ENCODE measurements at regions not wholly inside any gene's neighbourhood (a gene's known extent, or its start where the extent isn't known, plus 50 kb on each side); places are given as distances from the start of the nearest gene placed in this dataset.

DNA sequence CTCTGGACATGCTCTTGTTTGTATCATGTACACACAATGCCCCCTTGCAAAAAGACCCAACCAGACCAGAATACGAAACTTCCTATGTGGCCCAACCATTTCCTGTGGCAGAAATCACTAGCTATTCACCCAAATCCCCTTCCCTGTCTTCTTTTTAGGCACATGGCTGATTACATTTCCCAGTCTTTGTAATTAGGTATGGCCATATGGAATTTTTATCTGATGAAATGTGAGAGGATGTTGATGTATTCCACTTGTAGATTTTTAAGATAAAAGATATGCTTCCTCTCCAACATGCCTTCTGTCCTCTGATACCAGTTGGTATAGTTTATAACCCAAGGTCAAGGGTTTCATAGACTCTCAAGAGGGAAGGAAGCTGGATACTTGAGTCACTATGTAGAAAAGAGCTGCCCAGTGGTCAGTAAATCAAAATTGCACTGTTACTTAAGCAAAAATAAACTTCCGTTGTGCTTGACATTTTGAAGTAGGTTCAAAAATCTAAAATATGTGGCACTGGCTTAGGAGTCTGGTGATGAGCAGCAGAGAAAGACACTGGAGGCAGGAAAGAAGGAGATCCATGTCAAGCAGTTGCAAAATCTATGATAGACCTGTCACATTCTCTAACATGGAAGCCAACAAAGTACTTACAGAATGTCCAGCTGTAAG lies 297.4 kb downstream of the SMAD2 start:
- Histone ChIP-seq H3K79me2 (ENCODE audit: insufficient read depth, low read length) (no peaks in the 10 kb centered on the region), H3K4me1 (ENCODE audit: insufficient read depth, low read length) (no peaks in the 10 kb centered on the region), H3K9me3 (ENCODE audit: insufficient read depth, low read depth, low read length) (no peaks in the 10 kb centered on the region), H3K36me3 (ENCODE audit: insufficient read depth, low read length) (no peaks in the 10 kb centered on the region), H3K27me3 (ENCODE audit: insufficient read depth, low read length) (no peaks in the 10 kb centered on the region), H3K9ac (ENCODE audit: low read length) (no peak overlapping the region), H2AFZ (ENCODE audit: low read depth, low read length) (no peak overlapping the region), H3K4me2 (ENCODE audit: low read length) (no peak overlapping the region), H4K20me1 (ENCODE audit: insufficient read depth, low read length) (no peaks in the 10 kb centered on the region), H3K4me3 (ENCODE audit: insufficient read depth, low read depth, low read length) (no peak overlapping the region), H3K27ac (ENCODE audit: low read depth, low read length) (no peak overlapping the region)
- Mint-ChIP-seq H3K27ac (ENCODE audit: unreplicated experiment) (no peak overlapping the region), H3K9me3 (ENCODE audit: unreplicated experiment) (peaks cover 4% of the 10 kb centered on the region), H3K4me1 (ENCODE audit: low read depth, unreplicated experiment) (no peaks in the 10 kb centered on the region), H3K36me3 (ENCODE audit: low read depth, unreplicated experiment) (no peaks in the 10 kb centered on the region), H3K4me3 (ENCODE audit: unreplicated experiment) (no peak overlapping the region), H3K27me3 (ENCODE audit: low read depth, unreplicated experiment) (peaks cover 32% of the 10 kb centered on the region)
- no peak for TF ChIP-seq EZH2 (IDR thresholded peaks at IDR 0.05; ENCODE audit: insufficient read depth, low read length)
- TF ChIP-seq, protein P1, sequence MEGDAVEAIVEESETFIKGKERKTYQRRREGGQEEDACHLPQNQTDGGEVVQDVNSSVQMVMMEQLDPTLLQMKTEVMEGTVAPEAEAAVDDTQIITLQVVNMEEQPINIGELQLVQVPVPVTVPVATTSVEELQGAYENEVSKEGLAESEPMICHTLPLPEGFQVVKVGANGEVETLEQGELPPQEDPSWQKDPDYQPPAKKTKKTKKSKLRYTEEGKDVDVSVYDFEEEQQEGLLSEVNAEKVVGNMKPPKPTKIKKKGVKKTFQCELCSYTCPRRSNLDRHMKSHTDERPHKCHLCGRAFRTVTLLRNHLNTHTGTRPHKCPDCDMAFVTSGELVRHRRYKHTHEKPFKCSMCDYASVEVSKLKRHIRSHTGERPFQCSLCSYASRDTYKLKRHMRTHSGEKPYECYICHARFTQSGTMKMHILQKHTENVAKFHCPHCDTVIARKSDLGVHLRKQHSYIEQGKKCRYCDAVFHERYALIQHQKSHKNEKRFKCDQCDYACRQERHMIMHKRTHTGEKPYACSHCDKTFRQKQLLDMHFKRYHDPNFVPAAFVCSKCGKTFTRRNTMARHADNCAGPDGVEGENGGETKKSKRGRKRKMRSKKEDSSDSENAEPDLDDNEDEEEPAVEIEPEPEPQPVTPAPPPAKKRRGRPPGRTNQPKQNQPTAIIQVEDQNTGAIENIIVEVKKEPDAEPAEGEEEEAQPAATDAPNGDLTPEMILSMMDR (IDR thresholded peaks at IDR 0.05; ENCODE audit: insufficient read depth, low read depth, low read length) = no peak
- FAIRE-seq (no peak), DNase-seq (ENCODE audit: low read depth) (no peak)

DNA sequence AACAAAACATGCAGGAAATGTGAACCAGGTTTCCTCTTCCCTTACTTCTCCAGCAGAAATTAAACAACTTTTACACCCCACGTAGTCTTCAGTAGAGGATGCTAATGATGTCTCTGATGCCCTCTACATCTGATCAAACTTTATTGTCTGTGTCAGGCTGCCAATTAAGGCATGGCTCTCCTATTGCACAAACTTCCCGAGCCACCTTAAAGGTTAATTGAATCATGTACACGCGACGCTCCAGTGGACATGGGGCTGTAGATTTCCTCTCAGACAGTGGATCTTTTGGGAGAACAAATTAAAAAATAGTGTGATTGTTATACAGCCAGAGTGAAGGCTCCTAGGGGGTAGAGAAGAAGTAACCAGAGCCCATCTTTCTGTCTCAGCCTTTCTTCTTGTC lies 301.6 kb downstream of the SMAD2 start:
- Mint-ChIP-seq H3K4me3 (ENCODE audit: unreplicated experiment) (no peak overlapping the region), H3K27ac (ENCODE audit: unreplicated experiment) (no peak overlapping the region), H3K36me3 (ENCODE audit: low read depth, unreplicated experiment) (no peaks in the 10 kb centered on the region), H3K9me3 (ENCODE audit: unreplicated experiment) (no peaks in the 10 kb centered on the region), H3K27me3 (ENCODE audit: low read depth, unreplicated experiment) (peaks cover 46% of the 10 kb centered on the region), H3K4me1 (ENCODE audit: low read depth, unreplicated experiment) (no peaks in the 10 kb centered on the region)
- no peak overlapping the region for H2AFZ ChIP-seq (ENCODE audit: low read depth, low read length)
- no peak for DNase-seq (ENCODE audit: low read depth)
- no peaks in the 10 kb centered on the region for H3K79me2 ChIP-seq (ENCODE audit: insufficient read depth, low read length)
- H3K4me3 ChIP-seq (ENCODE audit: insufficient read depth, low read depth, low read length) = no peak overlapping the region
- no peak overlapping the region for H3K27ac ChIP-seq (ENCODE audit: low read depth, low read length)
- no peaks in the 10 kb centered on the region for H3K4me1 ChIP-seq (ENCODE audit: insufficient read depth, low read length)
- no peak overlapping the region for H3K4me2 ChIP-seq (ENCODE audit: low read length)
- H3K9me3 ChIP-seq (ENCODE audit: insufficient read depth, low read depth, low read length) = no peaks in the 10 kb centered on the region
- H4K20me1 ChIP-seq (ENCODE audit: insufficient read depth, low read length) = no peaks in the 10 kb centered on the region
- H3K9ac ChIP-seq (ENCODE audit: low read length) = no peak overlapping the region
- no peak for FAIRE-seq
- H3K36me3 ChIP-seq (ENCODE audit: insufficient read depth, low read length) = no peaks in the 10 kb centered on the region
- H3K27me3 ChIP-seq (ENCODE audit: insufficient read depth, low read length) = no peaks in the 10 kb centered on the region
- TF ChIP-seq EZH2 (IDR thresholded peaks at IDR 0.05; ENCODE audit: insufficient read depth, low read length) = no peak
- TF ChIP-seq, protein P1 (IDR thresholded peaks at IDR 0.05; ENCODE audit: insufficient read depth, low read depth, low read length) = no peak

GRCh38 chr18:47628240-47628781 lies 302.1 kb downstream of the SMAD2 start:
- Histone ChIP-seq H3K79me2 (ENCODE audit: insufficient read depth, low read length) (no peaks in the 10 kb centered on the region), H3K9ac (ENCODE audit: low read length) (no peak overlapping the region), H3K36me3 (ENCODE audit: insufficient read depth, low read length) (no peaks in the 10 kb centered on the region), H2AFZ (ENCODE audit: low read depth, low read length) (no peak overlapping the region), H3K9me3 (ENCODE audit: insufficient read depth, low read depth, low read length) (no peaks in the 10 kb centered on the region), H4K20me1 (ENCODE audit: insufficient read depth, low read length) (no peaks in the 10 kb centered on the region), H3K4me1 (ENCODE audit: insufficient read depth, low read length) (no peaks in the 10 kb centered on the region), H3K4me3 (ENCODE audit: insufficient read depth, low read depth, low read length) (no peak overlapping the region), H3K27me3 (ENCODE audit: insufficient read depth, low read length) (no peaks in the 10 kb centered on the region), H3K4me2 (ENCODE audit: low read length) (no peak overlapping the region), H3K27ac (ENCODE audit: low read depth, low read length) (no peak overlapping the region)
- Mint-ChIP-seq H3K4me3 (ENCODE audit: unreplicated experiment) (no peak overlapping the region), H3K27me3 (ENCODE audit: low read depth, unreplicated experiment) (peaks cover 44% of the 10 kb centered on the region), H3K27ac (ENCODE audit: unreplicated experiment) (no peak overlapping the region), H3K36me3 (ENCODE audit: low read depth, unreplicated experiment) (no peaks in the 10 kb centered on the region), H3K9me3 (ENCODE audit: unreplicated experiment) (no peaks in the 10 kb centered on the region), H3K4me1 (ENCODE audit: low read depth, unreplicated experiment) (no peaks in the 10 kb centered on the region)
- DNase-seq (ENCODE audit: low read depth) (no peak), FAIRE-seq (no peak)
- TF ChIP-seq, protein P1 (IDR thresholded peaks at IDR 0.05; ENCODE audit: insufficient read depth, low read depth, low read length) = no peak
- TF ChIP-seq EZH2 (IDR thresholded peaks at IDR 0.05; ENCODE audit: insufficient read depth, low read length) = no peak

Measured in astrocyte (in vitro differentiated cells and primary cell).